GM10248 (cell line): ENCODE measurements at regions not wholly inside any gene's neighbourhood (a gene's known extent, or its start where the extent isn't known, plus 50 kb on each side); places are given as distances from the start of the nearest gene placed in this dataset.
"Not testable (repeated sequence)": the region's sequence is repeated elsewhere in the genome, so short reads cannot be mapped to it uniquely, and the experiment has no call there.

Source experiments
- CTCF ChIA-PET: fragments of 300-600 bp; sonication (Branson Sonifier 250); formaldehyde crosslinking; extraction: SDS; loops from one replicate; lab custom pipeline; 2021; ENCODE audit warnings: antibody characterized with exemption; lab: Yijun Ruan, JAX
- POLR2A ChIA-PET: fragments of 350-650 bp; sonication (Branson Sonifier 250); formaldehyde crosslinking; extraction: SDS; loops from one replicate; lab custom pipeline; 2020; ENCODE audit warnings: antibody characterized with exemption; lab: Yijun Ruan, JAX
- DNase-seq: peaks from one replicate; pipeline ENCODE4 v3.0.0; 2012; ENCODE audit errors: extremely low spot score
- CTCF ChIP-seq: IDR thresholded peaks from 2 replicates; pipeline ENCODE4 v1.5.1; 2012; ENCODE audit warnings: mild to moderate bottlenecking, low read depth; ENCODE audit errors: extremely low read depth, missing control alignments, control extremely low read depth

DNA sequence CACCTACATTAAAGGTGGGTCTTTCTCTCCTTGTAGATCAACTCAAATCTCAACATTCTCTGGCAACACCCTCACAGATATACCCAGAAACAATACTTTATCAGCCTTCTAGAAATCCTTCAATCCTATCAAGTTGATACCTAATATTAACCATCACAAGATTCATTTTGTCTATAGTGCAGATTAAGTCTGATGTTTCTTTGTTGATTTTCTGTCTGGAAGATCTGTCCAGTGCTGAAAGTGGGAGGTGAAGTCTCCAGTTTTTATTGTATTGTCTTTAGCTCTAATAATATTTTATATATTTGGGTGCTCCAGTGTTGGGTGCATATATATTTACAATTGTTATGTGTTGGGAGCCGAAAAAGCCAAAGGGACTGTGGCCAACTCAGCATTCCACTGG lies 493.9 kb upstream of the ADGRB3 start:
- DNase-seq: no peak
- TF ChIP-seq CTCF: no peak
- CTCF ChIA-PET: no interaction called here

DNA sequence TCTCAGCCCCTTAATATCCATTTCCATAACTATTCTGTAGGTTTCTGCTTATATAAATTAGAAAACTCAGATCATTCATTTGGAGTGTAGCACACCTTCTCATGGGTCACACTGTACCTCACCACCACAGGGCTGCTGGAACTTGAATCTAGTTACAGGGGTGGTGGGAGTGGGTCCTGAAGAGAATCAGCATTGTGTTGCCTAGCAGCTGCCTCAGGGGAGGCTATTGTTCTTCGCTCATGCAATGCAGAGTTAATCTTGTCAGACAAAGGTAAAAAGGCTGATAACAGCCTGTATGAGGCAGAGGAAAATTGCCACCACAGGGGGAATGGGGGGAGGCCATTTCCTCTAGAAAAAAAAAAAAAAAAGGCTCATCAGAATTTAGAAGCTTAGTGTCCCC lies 496.0 kb upstream of the ADGRB3 start:
- no peak for TF ChIP-seq CTCF
- no peak for DNase-seq
- POLR2A ChIA-PET: no interaction called here
- CTCF ChIA-PET: interaction anchor here (1.5 kb wide), 1 partner anchor 22 kb away, joined by 4 read pairs; no protein-coding TSS in a partner anchor

More for the DNA sequence above, 493.9 kb upstream of the ADGRB3 start:
- POLR2A ChIA-PET: no interaction called here

GRCh38 chr6:68134796-68135195 lies 500.3 kb upstream of the ADGRB3 start:
- ChIA-PET POLR2A (no interaction called here), CTCF (interaction anchor here (1.0 kb wide), 1 partner anchor 26 kb away, joined by 3 read pairs; no protein-coding TSS in a partner anchor)
- TF ChIP-seq CTCF: no peak
- DNase-seq: no peak

- TF ChIP-seq CTCF: no peak
- DNase-seq: no peak
- ChIA-PET CTCF (interaction anchor here (1.6 kb wide), 1 partner anchor 9 kb away, joined by 6 read pairs; no protein-coding TSS in a partner anchor), POLR2A (no interaction called here)
Observed at GRCh38 chr6:68128211-68128610, 506.9 kb upstream of the ADGRB3 start.

- POLR2A ChIA-PET: no interaction called here
- no peak for DNase-seq
- CTCF ChIA-PET: interaction anchor here (0.8 to 1.8 kb wide), 3 partner anchors 10 to 68 kb away, joined by 3 to 6 read pairs (median 4); no protein-coding TSS in a partner anchor
- TF ChIP-seq CTCF: no peak
Observed at GRCh38 chr6:68127074-68127473, 508.0 kb upstream of the ADGRB3 start.

DNA sequence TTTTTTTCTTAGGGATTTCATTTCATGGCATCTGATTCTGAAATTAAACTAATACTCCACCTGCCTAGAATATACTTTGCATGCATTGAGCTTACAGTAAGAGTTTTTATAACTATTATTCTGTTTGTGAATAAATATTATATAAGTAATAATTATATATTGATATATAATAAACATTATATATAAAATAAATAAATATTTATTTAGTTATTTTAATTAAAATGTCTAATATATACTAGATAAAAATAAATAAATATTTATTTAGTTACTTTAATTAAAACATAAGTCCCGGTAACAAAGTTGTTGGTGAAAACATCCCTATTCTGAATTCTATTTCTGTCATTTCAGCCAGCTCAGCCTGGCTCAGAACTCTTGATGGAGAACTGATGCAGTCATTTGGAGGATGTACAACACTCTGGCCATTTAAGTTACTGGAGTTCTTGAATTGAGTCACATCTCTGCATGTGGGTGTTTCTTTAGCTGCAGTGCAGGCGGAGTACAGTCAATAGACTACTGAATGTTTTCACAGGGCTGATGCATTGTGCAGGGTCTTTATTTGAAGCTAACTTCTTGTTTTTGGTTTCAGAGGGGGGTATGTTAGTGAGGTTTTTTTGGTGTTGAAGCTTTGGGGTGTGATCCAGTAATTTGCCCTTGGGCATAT lies 508.9 kb upstream of the ADGRB3 start:
- POLR2A ChIA-PET: no interaction called here
- TF ChIP-seq CTCF: no peak
- CTCF ChIA-PET: interaction anchor here (1.8 kb wide), 1 partner anchor 19 kb away, joined by 4 read pairs; no protein-coding TSS in a partner anchor
- peak; percentile 30 for DNase-seq

DNA sequence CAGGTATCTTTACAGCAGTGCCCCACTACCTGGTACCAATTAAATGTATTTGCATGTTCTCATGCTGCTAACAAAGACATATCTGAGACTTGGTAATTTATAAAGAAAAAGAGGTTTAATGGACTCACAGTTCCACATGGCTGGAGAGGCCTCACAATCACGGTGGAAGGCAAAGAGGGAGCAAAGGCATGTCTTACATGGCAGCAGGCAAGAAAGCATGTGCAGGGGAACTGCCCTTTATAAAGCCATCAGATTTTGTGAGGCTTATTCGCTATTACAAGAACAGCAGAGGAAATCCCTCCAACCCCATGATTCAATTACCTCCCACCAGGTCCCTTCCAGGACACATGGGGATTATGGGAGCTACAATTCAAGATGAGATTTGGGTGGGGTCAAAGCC lies 512.1 kb upstream of the ADGRB3 start:
- CTCF ChIA-PET, DNase-seq, POLR2A ChIA-PET: not testable (repeated sequence)
